ENCODE measurements at regions not wholly inside any gene's neighbourhood (a gene's known extent, or its start where the extent isn't known, plus 50 kb on each side); places are given as distances from the start of the nearest gene placed in this dataset.

DNA sequence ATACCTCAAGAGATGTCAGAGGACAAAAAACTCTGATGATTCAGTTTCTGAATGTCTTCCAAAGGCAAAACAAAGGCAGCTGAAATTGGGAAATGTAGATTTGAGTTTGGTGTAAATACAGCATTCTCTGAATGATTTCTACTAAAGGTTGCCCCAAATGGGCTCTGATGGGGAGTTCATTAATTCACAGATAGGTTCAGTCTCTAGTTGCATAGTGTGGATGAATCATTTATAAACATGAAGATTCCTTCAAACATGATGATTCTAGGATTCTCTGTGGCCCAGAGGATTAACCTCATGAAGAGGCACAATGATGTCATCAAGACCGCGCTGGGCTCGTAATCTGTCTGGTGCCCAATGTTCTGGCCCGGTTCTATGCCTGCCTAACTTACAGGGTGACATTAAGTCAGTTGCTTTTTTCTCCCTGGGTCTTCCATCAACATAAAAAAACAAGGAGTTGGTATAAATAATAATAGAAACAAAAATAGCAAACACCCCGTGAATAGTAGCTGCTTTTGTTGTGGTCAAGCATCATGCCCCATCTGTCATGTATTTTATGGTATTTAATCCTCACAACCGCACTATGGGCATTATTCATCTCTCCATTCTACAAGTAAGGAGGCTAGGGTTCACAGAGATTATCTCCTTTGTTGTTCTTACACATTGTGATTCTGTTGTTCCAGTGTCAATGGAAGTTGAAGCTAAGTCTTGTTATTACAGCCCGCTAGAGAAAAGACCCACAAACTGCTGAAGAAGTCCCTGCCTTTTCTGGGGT lies 509.6 kb upstream of the USP24 start:
- no peak for DNase-seq

DNA sequence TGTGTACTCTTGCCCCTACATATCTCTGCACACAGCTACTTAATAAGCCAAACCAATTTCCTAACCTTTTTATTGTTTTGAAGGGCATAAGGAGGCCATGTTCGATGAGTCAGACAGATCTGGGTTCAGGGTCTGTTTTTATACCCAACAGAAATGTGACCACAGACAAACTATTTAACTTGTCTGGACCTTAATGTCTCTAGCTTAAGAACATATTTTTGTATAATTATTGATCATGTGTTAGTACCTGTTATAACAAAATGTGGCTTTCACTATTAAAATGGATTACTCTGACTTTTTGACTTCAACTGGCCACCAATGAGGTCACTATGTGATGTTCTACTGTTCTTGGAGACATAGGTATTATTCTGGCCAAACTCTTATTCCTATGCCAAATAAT lies 507.8 kb upstream of the USP24 start:
- no peak for DNase-seq

DNA sequence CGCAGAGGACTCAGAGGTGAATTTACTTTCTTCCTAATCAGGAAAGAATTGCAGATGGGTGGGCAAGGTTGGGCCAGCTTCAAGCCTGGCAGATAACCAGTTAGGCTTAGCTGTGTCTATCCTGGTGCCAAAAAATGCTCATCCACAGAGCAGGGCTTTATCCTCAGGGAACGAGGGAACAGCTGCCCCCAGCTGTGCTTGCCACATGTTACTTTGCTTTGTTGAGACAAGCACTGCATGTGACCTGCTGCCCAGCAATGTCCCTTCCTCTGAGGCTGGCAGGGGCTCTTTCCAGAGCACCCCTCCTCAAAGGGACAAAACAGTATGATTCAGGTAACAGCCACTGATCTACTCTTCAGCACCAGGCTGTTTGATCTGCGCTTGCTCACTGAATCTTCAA lies 505.1 kb upstream of the USP24 start:
- no peak for DNase-seq

DNA sequence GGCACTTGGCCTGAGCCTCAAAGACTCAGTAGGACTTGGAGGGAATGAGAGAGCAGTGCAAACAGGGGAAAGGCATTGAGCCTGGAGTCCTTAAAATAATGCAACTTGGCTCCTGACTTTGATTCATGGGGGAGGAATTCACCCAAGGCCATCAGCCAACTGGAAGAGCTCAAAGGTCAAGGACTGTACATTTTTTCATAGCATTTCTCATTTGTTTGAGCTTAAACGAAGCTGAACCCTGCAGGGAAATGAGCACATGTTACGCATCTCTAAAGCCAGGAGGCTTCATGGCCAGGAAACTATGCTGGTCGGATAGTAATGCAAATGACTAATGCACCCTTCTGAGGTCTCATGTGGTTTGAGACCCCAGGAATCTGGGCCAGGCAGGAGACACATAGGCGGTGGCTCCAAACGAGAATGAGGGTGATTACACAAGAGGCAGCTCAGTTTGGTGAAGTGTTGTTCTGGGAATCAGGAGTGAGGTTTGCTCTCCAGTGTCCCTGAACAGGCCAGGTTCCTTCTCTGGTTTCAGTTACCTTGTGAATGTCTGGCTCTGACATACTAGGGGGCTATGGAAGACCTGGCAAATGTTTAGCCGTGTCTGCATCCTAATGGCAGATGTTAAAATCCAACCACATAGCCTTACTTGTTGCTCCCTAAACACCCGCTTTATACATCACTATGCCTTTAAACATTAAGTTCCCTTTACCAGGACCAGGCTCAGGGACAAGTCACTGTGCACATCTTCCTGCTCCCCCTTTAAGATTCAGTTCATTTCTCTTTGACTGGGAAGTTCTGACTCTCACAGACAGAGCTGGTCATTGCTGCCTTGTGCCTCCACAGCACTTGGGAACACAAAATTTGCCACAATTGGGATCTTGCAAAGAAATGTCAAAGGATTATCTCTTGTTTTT lies 503.9 kb upstream of the USP24 start:
- no peak for DNase-seq

DNA sequence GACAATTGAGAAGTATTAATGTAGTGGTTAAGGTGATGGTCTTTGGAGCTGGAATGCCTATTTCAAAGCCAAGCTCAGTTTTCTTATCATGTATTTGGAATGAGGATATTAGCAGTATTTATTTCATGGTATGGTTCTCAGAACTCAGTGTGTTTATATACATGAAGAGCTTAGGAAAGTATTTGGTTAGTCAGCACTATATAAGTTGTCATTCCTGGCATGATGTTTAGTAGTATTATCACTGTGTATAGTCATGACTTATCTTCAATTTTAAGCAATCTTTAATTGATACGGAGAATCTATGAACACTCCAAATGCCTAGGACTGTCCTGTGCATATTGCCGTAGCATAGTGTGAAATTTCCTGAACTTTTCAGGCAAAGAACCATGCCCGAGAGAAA lies 501.9 kb upstream of the USP24 start:
- DNase-seq = no peak

DNA sequence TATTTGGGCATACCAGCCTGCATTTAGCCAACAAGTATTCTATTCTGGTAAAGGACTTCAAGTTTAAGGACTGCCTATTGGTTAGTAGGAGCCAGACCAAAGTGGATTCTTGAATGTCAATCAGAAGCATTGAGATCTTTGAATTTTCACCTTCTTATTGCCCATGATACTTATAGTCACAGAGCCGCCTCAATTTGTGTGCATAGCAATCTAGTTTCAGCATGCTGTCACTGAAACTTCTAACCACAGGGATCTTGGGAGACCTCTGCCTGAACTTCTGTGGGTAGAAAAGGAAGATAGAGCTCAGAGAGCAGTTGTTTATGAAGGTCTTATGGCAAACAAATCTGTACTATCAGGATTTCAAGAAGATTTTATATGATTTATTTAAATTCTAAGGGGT lies 501.4 kb upstream of the USP24 start:
- no peak for DNase-seq

DNA sequence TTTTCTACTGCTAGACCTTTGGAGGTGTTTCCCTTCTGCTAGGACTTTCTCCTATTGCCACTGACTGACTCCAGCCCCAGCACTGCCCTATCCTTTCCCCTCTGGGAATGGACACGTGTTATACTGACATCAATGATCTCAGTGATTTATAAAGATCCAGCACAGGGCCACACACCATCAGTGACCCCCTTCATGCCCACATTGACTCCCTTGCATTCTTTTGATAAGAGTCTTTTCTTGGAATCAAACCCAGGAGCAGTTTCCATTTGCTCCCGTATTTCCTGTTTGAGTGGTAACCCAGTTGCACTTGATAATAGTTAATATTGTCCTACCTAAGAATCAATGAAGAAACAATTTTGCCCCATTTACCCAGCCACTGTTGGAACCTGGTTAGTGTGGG lies 501.0 kb upstream of the USP24 start:
- DNase-seq = no peak

DNA sequence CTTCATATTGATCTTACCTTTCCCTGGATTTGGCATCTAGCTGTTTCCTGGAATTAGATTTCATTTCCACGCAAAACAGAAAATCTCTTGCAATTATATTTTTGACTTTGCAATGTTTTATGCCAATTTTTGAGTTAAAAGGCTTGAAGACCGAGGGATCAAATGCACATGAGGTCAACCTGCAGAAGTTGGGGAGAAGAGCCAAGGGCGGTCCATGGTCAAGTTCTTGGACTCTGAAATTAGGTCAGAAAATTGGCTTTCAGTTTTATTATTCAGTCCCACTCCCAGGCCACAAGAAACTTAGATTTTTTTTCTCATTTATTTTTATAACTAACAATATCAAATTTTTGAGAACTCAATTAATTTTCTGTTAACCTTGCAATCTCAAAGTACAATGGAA lies 499.1 kb upstream of the USP24 start:
- DNase-seq = no peak

DNA sequence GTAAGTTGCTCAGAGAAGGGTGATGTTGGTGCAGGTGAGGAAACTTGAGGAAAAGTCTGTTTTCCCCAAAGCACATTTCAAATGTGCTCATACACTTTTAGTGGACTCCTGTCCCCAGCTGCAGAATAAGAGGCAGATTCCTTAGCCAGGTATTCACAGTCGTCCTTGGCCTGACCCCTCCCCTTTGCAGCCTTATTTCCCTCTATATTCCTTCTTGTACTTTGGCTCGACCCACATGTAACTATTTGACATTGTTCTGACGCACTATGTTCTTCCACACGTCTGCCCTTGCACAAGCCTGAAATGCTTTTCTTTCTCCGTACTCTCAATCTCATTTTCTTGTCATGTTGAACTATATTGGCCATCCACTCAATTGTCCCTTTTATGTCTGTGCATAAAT lies 498.4 kb upstream of the USP24 start:
- DNase-seq = no peak

DNA sequence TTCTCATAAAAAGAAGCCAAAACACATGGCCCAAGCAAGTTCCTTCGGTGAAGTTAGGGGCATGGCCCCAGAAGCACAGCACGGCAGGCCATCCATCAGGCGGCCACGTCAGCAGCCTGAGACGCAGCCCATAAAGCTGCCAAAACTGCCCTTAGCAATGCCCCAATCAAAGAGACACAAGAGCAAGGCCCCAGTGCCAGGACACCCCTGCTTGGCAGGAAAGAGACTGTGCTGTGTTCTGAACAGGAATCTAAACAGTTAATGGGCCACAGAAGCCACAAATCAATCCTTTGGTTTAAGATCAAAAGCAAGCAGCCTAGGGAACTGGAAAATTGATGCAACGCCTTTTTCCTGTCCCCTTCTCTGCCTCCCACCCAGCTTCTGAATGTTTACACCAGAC lies 497.0 kb upstream of the USP24 start:
- no peak for DNase-seq

DNA sequence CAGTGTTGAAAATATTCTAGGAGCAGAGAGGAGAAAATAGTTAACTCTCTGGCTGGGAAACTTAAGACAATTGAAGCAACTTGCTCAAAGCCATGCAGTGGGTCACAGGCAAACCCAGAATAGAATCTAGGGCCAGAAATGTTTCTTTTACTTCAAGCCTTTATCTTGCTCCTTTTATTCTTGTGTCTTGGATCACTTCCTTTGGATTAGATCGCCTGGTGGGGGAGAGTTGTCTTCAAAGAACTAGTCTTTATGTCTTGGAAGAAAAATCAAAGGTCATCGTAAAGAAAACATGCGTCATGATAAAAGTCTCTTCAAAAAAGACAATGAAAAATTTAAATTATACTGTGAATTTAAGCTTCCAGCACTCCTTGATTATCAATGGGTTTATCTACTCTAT lies 493.6 kb upstream of the USP24 start:
- DNase-seq = no peak

DNA sequence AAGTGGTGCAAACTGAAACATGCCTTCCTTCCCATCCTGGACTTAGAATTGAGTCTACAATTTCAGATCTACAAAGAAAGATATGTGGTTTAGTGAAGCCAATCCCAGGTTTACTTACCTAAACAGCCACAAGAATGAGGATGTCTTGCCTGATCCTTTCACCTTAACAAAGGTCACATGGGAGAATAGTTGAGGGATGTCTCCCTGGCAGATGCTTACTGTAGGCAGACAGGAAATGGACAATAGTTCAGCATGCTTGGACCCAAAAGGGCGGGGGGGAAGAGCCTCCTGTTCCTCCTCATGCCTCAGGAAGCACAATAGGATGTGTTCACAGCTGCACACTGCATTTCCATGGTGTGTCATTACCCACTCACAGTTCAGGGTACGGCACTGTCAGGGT lies 492.7 kb upstream of the USP24 start:
- no peak for DNase-seq

DNA sequence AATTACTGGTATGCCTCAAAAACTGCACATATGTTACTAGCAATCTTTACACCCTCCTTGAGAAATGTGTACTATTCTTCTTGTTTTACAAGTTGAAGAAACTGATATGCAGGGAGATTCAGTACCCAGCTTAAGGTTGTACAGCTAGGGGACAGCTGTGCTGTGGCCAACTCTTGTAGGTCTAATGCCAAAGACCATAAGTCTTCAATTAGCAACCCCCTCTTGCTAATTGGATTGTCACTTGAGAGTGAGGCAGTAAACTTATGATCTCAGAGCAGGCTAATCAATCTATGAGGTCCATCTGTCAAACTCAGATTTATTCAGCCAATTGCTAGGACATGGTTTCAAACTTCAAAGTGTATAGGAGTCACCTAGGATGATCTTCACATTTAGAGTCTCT lies 492.0 kb upstream of the USP24 start:
- DNase-seq = no peak

DNA sequence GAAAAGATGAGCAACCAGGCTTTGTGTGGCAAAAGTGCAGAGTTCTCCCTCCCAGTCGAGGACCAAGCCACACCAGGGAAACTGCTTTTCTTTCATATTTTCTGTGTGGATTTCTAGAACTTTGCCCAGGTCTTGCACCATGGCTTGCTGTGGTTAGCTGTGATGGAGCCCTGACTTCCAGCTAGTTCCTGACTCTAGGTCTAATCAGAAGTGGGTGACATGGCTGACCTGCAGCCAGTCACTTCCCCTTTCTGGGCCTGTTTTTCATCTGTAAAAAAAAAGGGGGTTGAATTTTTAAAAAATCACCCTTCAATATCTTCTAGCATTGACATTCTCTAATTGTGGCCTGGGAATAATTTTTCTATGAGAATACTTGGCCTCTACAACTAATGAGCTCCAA lies 491.2 kb upstream of the USP24 start:
- DNase-seq = no peak

DNA sequence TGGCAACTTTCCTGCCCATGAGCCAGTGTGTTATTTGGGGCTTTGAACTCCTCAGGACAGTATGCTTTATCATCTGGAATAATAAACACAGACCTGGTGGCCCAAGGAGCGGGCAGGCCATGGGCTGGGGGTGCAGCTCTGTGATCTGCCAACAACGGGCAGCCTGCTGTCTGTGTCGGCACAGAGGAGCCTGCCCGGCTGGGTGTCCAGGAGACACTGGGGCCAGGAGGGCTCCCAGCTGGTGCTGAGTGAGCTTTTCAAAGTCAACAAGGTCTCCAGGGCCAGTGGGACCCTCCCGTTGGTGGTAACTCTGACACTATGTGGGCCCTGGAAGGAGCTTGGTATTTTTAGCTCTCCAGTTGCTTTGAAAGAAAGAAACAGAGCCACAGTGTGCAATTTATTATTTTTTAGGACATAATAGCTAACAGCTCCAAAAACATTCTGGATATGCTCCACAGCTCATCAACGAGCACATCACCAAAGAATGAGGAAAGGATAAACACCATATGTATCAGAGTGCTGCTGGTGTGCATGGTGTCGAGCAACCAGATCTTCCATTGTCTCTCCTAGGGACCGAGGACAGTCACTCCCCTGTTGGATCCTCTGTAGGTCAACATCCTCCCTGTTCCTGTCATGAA lies 488.7 kb upstream of the USP24 start:
- DNase-seq = no peak

DNA sequence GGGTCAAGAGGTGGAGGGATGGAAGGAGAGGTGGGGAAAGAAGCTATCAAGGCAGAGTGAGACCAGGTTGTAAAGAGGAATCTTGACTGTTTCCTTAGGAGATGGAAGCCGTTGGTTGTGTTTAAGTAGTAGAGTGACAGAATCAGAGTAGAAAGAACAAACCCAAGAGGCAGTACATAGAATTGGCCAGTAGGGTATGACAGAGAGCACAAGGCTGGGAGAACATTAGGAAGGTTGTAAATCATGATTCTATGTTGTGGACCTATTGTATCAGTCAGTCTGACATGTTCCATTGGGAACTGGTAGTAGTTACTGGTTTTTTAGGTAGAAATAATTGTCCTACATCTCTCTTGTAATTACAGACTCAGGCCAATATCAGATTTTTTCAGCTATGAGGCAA lies 486.9 kb upstream of the USP24 start:
- DNase-seq = no peak

DNA sequence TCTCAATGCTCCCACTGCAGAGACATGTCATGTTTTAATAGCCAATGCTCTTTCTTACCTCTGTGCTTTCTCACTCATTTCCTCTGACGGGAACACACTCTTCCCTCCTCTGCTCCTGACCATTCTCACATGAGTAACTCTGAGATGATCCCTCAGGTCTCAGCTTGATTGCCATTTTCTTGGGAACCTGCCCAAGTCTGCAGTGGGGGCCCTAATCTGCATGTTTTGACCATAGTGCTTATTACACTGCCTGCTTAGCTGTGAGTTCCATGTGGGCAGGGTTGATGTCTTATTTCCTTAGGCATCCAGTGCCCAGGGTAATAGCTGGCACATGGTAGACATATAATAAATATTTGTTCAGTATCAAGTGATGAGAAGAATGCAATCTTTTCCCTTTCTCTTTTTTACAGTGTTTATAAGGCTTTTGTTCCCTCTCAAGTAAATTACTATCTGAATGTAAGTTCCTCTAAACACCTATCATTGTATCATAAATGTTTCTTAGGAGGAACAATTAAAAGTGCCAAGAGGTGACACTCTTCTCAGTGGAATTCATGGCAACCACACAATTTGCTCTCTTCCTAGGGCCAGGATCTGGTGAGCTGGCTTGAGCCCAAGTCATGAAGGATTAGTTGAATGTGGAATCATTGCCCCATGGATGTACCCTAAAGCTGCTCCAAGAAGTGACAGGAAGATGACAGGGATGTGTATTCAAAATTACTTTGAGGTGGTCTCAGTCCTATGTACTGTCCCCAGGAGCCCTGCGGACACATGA lies 485.4 kb upstream of the USP24 start:
- DNase-seq = no peak

DNA sequence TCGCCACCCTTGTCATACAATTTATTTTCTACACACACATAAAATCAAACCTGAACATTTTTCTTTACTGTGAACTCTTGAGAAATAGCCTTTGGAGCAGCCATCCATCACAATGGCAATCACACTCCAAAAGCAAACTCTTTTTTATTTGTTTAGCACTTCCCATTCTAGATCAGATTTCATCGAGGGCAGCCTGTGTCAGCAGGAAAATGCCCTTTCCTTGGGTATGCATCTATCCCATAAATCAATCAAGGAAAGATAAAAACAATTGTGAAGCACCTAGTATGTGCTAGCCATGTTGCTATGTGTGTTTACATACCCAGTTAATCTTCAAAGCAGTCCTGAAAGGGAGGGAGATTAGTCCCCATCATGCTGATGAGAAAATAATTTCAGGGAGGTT lies 484.1 kb upstream of the USP24 start:
- DNase-seq = no peak

DNA sequence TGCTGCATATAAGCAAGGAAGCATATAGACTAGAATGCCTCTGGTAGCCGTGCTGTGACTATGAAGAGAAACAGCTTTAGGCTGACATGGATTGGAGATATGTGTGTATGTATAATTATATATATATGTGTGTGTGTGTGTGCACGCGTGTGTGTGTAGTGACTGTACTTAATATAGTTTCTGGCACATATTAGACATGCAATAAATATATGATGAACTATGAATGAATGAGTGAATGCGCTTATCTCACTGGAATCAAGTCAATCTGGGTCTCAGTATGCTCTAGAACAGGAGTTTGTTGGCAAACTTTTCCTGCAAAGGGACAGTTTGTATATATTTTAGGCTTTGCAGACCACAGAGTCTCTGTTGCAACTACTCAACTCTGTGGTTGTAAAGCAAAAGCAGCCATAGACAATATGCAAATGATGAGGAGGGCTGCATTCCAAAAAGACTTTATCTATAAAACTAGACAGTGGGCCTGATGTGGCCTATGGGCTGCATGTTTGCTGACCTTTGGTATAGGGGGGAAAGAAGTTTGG lies 482.9 kb upstream of the USP24 start:
- DNase-seq = no peak

DNA sequence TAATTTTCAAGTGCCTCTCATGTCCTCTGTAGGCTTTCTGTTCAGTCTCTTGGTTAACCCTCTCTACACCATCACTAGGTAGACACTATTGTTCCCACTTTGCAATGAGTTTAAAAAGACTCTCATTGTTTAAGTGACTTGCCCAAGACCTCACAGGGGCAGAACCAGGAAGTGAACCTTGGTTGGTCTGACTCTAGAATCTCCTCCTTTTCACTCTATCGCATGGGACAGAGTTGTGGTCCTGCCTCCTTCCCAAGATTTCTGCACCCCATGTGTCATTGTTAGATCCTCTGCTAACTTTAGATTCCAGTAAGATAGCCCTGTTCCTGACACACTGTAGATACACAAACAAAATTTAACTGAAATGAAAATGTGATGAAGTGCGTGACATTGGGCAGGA lies 481.7 kb upstream of the USP24 start:
- DNase-seq = no peak

DNA sequence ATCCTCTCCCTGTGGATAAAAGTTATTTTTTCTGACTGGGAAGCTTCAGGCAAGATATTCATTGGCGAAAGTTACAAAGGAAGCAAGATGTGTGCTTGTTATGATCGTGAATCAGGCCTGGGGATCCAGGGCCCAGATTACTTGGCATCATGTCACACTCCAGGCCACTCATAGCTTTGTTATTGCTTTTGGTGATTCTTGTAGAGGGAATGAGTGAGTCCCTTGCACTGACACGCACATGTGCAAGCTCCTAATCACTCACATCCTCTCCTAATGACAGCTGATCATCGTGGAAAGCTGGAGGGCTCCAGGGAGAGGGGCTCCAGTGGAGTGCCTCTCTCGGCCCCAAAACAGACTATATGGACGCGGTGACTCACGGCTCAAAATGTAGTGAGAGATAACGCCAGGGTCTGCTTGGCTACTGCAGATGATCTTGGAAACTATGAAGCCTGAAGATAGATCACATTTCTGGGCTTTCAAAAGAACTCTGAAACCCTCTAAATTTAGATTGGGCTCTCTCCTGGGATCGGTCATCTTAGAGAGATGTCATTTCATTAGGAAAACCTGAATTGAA lies 481.1 kb upstream of the USP24 start:
- DNase-seq = no peak

DNA sequence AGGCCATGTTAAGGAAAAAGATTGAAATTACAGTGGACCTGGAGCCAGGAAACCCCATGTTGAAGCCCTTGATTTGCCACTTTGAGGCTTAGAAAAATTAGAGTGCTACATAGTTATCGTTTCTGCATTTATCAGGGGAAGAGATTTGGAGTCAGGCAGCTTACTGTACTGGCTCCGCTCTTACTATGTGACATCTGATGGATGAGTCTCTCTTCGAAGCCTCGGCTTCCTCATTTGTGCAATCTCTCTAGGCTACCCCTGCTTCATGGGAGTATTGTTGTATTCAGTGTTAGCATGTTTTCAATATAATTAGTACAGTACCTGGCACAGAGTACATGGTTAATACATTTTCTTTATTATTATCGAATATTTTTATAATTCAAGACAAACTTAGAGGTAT lies 480.4 kb upstream of the USP24 start:
- DNase-seq = no peak

DNA sequence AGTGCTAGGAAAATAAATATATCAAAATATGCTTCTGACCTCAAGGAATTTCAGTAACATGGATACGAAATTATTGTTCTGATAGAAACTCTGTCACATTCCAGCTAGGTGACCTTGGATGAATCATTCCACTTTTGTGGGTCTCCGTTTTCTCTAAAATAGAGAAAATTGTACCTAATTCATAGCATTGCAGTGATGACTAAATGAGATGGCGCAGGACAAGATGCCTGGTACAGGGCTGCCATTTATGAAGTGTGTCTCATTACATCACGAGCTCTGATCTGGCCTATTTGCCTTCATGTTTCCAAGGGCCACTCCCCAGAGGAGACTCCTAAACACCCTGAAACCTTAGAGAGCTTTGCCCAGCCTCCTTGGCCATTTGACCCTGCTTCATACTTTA lies 480.0 kb upstream of the USP24 start:
- no peak for DNase-seq
